Thoracic aorta (tissue), 2 donors: ENCODE measurements at regions not wholly inside any gene's neighbourhood (a gene's known extent, or its start where the extent isn't known, plus 50 kb on each side); places are given as distances from the start of the nearest gene placed in this dataset.

Experiments used
- ATAC-seq: fragments of 150-250 bp; one replicate; pipeline ENCODE4 v1.8.0; 2017; ENCODE audit warnings: low read depth; ENCODE audit not compliant: insufficient number of reproducible peaks, low FRiP score
- DNase-seq: peaks from one replicate; pipeline ENCODE4 v3.0.0-alpha.2; 2020; ENCODE audit warnings: low spot score
- H3K27ac ChIP-seq, 2 donors: fragments of 200-600 bp; sonication (generic); 1 replicate in 1 of 2; 2 replicates in 1 of 2; pipeline ENCODE4 v1.5.1; 2016; ENCODE audit warnings: mild to moderate bottlenecking in 2 of 2, moderate library complexity in 2 of 2
- H3K27me3 ChIP-seq: fragments of 200-600 bp; sonication (generic); replicated peaks from 2 replicates; pipeline ENCODE4 v1.6.0; 2016; ENCODE audit warnings: mild to moderate bottlenecking; ENCODE audit not compliant: insufficient read depth
- H3K36me3 ChIP-seq: fragments of 200-600 bp; sonication (generic); one replicate; pipeline ENCODE4 v1.5.1; 2016
- H3K4me1 ChIP-seq, 2 donors: fragments of 200-600 bp; sonication (generic); 1 replicate in 1 of 2; 2 replicates in 1 of 2; pipeline versions ENCODE4 v1.5.1 to v1.6.0; 2016; ENCODE audit warnings: low read depth in 2 of 2, mild to moderate bottlenecking in 1 of 2; ENCODE audit not compliant: control insufficient read depth in 1 of 2
- H3K4me3 ChIP-seq: fragments of 200-600 bp; sonication (generic); 2 replicates; pipeline ENCODE4 v1.5.1; 2016; ENCODE audit warnings: mild to moderate bottlenecking
- H3K9me3 ChIP-seq: fragments of 200-600 bp; sonication (generic); 2 replicates; pipeline ENCODE4 v1.5.1; 2016
- CTCF ChIP-seq: fragments of 200-600 bp; sonication (generic); IDR thresholded peaks from one replicate; pipeline ENCODE4 v1.5.1; 2019; ENCODE audit warnings: antibody characterized with exemption

GRCh38 chr3:77835921-77836320 is 796.0 kb downstream of the ROBO2 start:
- ATAC-seq (no peak), DNase-seq (no peak)
- no peak for TF ChIP-seq CTCF
- H3K27me3 ChIP-seq = no peaks in the 10 kb centered on the region
- no peak overlapping the region for H3K27ac ChIP-seq
- no peak overlapping the region for H3K4me3 ChIP-seq
- no peaks in the 10 kb centered on the region for H3K9me3 ChIP-seq
- H3K36me3 ChIP-seq = no peaks in the 10 kb centered on the region
- no peaks in the 10 kb centered on the region for H3K4me1 ChIP-seq

GRCh38 chr3:77837456-77838025 is 797.6 kb downstream of the ROBO2 start:
- DNase-seq (no peak), ATAC-seq (no peak)
- Histone ChIP-seq H3K36me3 (no peaks in the 10 kb centered on the region), H3K9me3 (no peaks in the 10 kb centered on the region), H3K4me1 (no peaks in the 10 kb centered on the region), H3K4me3 (no peak overlapping the region), H3K27me3 (no peaks in the 10 kb centered on the region), H3K27ac (no peak overlapping the region)
- no peak for TF ChIP-seq CTCF

DNA sequence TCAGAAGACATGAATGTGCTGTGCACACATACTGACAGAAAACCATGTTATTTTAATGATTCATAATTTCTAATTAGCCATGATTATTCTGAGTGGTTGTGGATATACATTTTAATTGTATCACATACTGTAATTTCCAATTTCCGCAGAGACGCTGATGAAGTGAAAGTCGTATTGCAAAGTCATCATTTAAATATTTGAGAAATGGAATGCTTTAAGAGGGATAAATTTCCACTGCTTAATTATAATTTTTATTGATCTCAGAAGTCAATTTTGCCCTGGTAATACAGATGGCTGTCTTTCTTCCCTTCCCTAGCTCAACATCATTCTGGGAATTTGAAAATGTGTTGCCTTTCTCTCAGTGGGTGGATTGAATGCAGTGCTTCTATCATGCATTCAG is 819.3 kb downstream of the ROBO2 start:
- no peak overlapping the region for H3K4me3 ChIP-seq
- H3K27ac ChIP-seq = no peak overlapping the region
- no peak for TF ChIP-seq CTCF
- no peaks in the 10 kb centered on the region for H3K9me3 ChIP-seq
- H3K27me3 ChIP-seq = no peaks in the 10 kb centered on the region
- DNase-seq (no peak), ATAC-seq (no peak)
- H3K4me1 ChIP-seq = no peaks in the 10 kb centered on the region
- H3K36me3 ChIP-seq = no peaks in the 10 kb centered on the region

- H3K4me1 ChIP-seq = no peaks in the 10 kb centered on the region
- H3K9me3 ChIP-seq = no peaks in the 10 kb centered on the region
- no peak overlapping the region for H3K4me3 ChIP-seq
- no peak for ATAC-seq
- no peak overlapping the region for H3K27ac ChIP-seq
- no peaks in the 10 kb centered on the region for H3K36me3 ChIP-seq
- TF ChIP-seq CTCF = no peak
- DNase-seq = no peak
- H3K27me3 ChIP-seq = no peaks in the 10 kb centered on the region
Observed at GRCh38 chr3:77868725-77869124, 828.8 kb downstream of the ROBO2 start.

GRCh38 chr3:77869423-77869822 is 829.5 kb downstream of the ROBO2 start:
- Histone ChIP-seq H3K27me3 (no peaks in the 10 kb centered on the region), H3K27ac (no peak overlapping the region), H3K9me3 (no peaks in the 10 kb centered on the region), H3K36me3 (no peaks in the 10 kb centered on the region), H3K4me1 (no peaks in the 10 kb centered on the region), H3K4me3 (no peak overlapping the region)
- TF ChIP-seq CTCF = no peak
- DNase-seq (no peak), ATAC-seq (no peak)
